ENCODE measurements at regions not wholly inside any gene's neighbourhood (a gene's known extent, or its start where the extent isn't known, plus 50 kb on each side); places are given as distances from the start of the nearest gene placed in this dataset.

- 12% methylated on average over 29 of the region's 30 CpGs; no CpG with 5 or more reads in 1 of the 2 donors for WGBS, 2 donors (ENCODE audit: low coverage in 1 of 2)
- H3K4me1 ChIP-seq, result peaks cover 0 to 16% (median 15%) of the 10 kb centered on the region in 4 donors
- TF ChIP-seq POLR2AphosphoS5 (IDR thresholded peaks at IDR 0.05) (peak in 1 of 3 donors; percentile 10), POLR2A (IDR thresholded peaks at IDR 0.05) (no peak)
- H3K9me3 ChIP-seq, result no peaks in the 10 kb centered on the region
- in situ Hi-C loops (cut with MboI; ENCODE audit: low pct_ligation_motif_present in 1 of 4, low pct_unique_long_range_greater_than_20kb in 1 of 4, low sequenced_read_pairs in 3 of 4), result no loop called here
- no peaks in the 10 kb centered on the region for H3K36me3 ChIP-seq
- DNase-seq, result peak; percentile 76
- H3K27me3 ChIP-seq, result no peaks in the 10 kb centered on the region
- H3K27ac ChIP-seq, result peak overlapping the region in 3 of 4 donors; percentile 38 to 67 (median 47)
- intact Hi-C loops (cut with DNase I; ENCODE audit: low total_unique reads), result no loop called here
- H3K4me3 ChIP-seq, result peak overlapping the region in 3 of 4 donors; percentile 26 to 43 (median 28)
Measured at GRCh38 chr15:67967871-67968431, 86.2 kb upstream of the PIAS1 start.

- peaks cover 0 to 16% (median 15%) of the 10 kb centered on the region in 4 donors for H3K4me1 ChIP-seq
- in situ Hi-C loops (cut with MboI; ENCODE audit: low pct_ligation_motif_present in 1 of 4, low pct_unique_long_range_greater_than_20kb in 1 of 4, low sequenced_read_pairs in 3 of 4) (no loop called here), intact Hi-C loops (cut with DNase I; ENCODE audit: low total_unique reads) (no loop called here)
- H3K27ac ChIP-seq, result peak overlapping the region in 3 of 4 donors; percentile 38 to 67 (median 47)
- 76 to 82% methylated on average over 3 to 6 of the region's 6 CpGs for WGBS, 2 donors (ENCODE audit: low coverage in 1 of 2)
- no peak for TF ChIP-seq EP300 (IDR thresholded peaks at IDR 0.05; ENCODE audit: low read depth)
- TF ChIP-seq POLR2AphosphoS5 (IDR thresholded peaks at IDR 0.05), result no peak
- no peak for TF ChIP-seq CTCF (IDR thresholded peaks at IDR 0.05)
- TF ChIP-seq POLR2A (IDR thresholded peaks at IDR 0.05), result no peak
- no peaks in the 10 kb centered on the region for H3K36me3 ChIP-seq
- no peaks in the 10 kb centered on the region for H3K9me3 ChIP-seq
- no peaks in the 10 kb centered on the region for H3K27me3 ChIP-seq
- H3K4me3 ChIP-seq, result peak overlapping the region in 3 of 4 donors; percentile 26 to 43 (median 28)
- no peak for DNase-seq
Measured at GRCh38 chr15:67968564-67968963, 85.6 kb upstream of the PIAS1 start.

GRCh38 chr15:67968966-67969365, 85.1 kb upstream of the PIAS1 start:
- H3K4me1 ChIP-seq, result peaks cover 0 to 16% (median 15%) of the 10 kb centered on the region in 4 donors
- in situ Hi-C loops (cut with MboI; ENCODE audit: low pct_ligation_motif_present in 1 of 4, low pct_unique_long_range_greater_than_20kb in 1 of 4, low sequenced_read_pairs in 3 of 4), result no loop called here
- TF ChIP-seq EP300 (IDR thresholded peaks at IDR 0.05; ENCODE audit: low read depth), result no peak
- TF ChIP-seq CTCF (IDR thresholded peaks at IDR 0.05), result no peak
- TF ChIP-seq POLR2A (IDR thresholded peaks at IDR 0.05), result no peak
- no peak for TF ChIP-seq POLR2AphosphoS5 (IDR thresholded peaks at IDR 0.05)
- no peaks in the 10 kb centered on the region for H3K27me3 ChIP-seq
- no peak overlapping the region for H3K4me3 ChIP-seq
- intact Hi-C loops (cut with DNase I; ENCODE audit: low total_unique reads), result no loop called here
- H3K36me3 ChIP-seq, result no peaks in the 10 kb centered on the region
- peak overlapping the region in 2 of 4 donors; percentile 47 to 67 for H3K27ac ChIP-seq
- no peak for DNase-seq
- H3K9me3 ChIP-seq, result no peaks in the 10 kb centered on the region
- WGBS, 2 donors (ENCODE audit: low coverage in 1 of 2), result 33 to 68% methylated on average over 3 of the region's 3 CpGs

- intact Hi-C loops (cut with DNase I; ENCODE audit: low total_unique reads), result no loop called here
- TF ChIP-seq CTCF (IDR thresholded peaks at IDR 0.05) (no peak), POLR2AphosphoS5 (IDR thresholded peaks at IDR 0.05) (no peak), POLR2A (IDR thresholded peaks at IDR 0.05) (no peak)
- Histone ChIP-seq H3K4me3 (no peak overlapping the region), H3K27me3 (no peaks in the 10 kb centered on the region), H3K36me3 (no peaks in the 10 kb centered on the region), H3K27ac (no peak overlapping the region), H3K4me1 (peaks cover 0 to 16% (median 15%) of the 10 kb centered on the region in 4 donors), H3K9me3 (no peaks in the 10 kb centered on the region)
- 73 to 93% methylated on average over 3 of the region's 3 CpGs for WGBS, 2 donors (ENCODE audit: low coverage in 1 of 2)
- in situ Hi-C loops (cut with MboI; ENCODE audit: low pct_ligation_motif_present in 1 of 4, low pct_unique_long_range_greater_than_20kb in 1 of 4, low sequenced_read_pairs in 3 of 4), result no loop called here
- DNase-seq, result no peak
Measured at GRCh38 chr15:67969892-67970291, 84.2 kb upstream of the PIAS1 start.

GRCh38 chr15:67972377-67972776, 81.7 kb upstream of the PIAS1 start:
- WGBS, 2 donors (ENCODE audit: low coverage in 1 of 2), result 76 to 92% methylated on average over 3 to 4 of the region's 4 CpGs
- Histone ChIP-seq H3K4me3 (no peak overlapping the region), H3K4me1 (peaks cover 0 to 16% (median 15%) of the 10 kb centered on the region in 4 donors), H3K36me3 (no peaks in the 10 kb centered on the region), H3K27me3 (no peaks in the 10 kb centered on the region), H3K9me3 (no peaks in the 10 kb centered on the region), H3K27ac (no peak overlapping the region)
- TF ChIP-seq POLR2A (IDR thresholded peaks at IDR 0.05), result no peak
- no peak for TF ChIP-seq EP300 (IDR thresholded peaks at IDR 0.05; ENCODE audit: low read depth)
- no peak for TF ChIP-seq POLR2AphosphoS5 (IDR thresholded peaks at IDR 0.05)
- TF ChIP-seq CTCF (IDR thresholded peaks at IDR 0.05), result no peak
- intact Hi-C loops (cut with DNase I; ENCODE audit: low total_unique reads) (no loop called here), in situ Hi-C loops (cut with MboI; ENCODE audit: low pct_ligation_motif_present in 1 of 4, low pct_unique_long_range_greater_than_20kb in 1 of 4, low sequenced_read_pairs in 3 of 4) (no loop called here)
- DNase-seq, result no peak
